CD4-positive, alpha-beta T cell treated with Interleukin-15 for 1 hour (primary cell): ENCODE measurements at regions not wholly inside any gene's neighbourhood (a gene's known extent, or its start where the extent isn't known, plus 50 kb on each side); places are given as distances from the start of the nearest gene placed in this dataset.

ENCODE experiments used
- DNase-seq: peaks from one replicate; pipeline ENCODE4 v3.0.0-alpha.2; 2020

- DNase-seq: no peak
Observed at GRCh38 chr3:157700405-157700804, 197.2 kb upstream of the VEPH1 start.

- no peak for DNase-seq
Observed at GRCh38 chr3:157695586-157695985, 192.4 kb upstream of the VEPH1 start.

- DNase-seq: no peak
Observed at GRCh38 chr3:157695103-157695502, 191.9 kb upstream of the VEPH1 start.

- no peak for DNase-seq
Observed at GRCh38 chr3:157693762-157694161, 190.5 kb upstream of the VEPH1 start.

- DNase-seq: no peak
Observed at GRCh38 chr3:157692468-157692867, 189.3 kb upstream of the VEPH1 start.

GRCh38 chr3:157683668-157684067 is 180.5 kb upstream of the VEPH1 start:
- DNase-seq: no peak

- DNase-seq: no peak
Observed at GRCh38 chr3:157672061-157672460, 168.8 kb upstream of the VEPH1 start.

GRCh38 chr3:157671656-157672055 is 168.4 kb upstream of the VEPH1 start:
- DNase-seq: no peak

GRCh38 chr3:157669416-157669815 is 166.2 kb upstream of the VEPH1 start:
- no peak for DNase-seq

- DNase-seq: no peak
Observed at GRCh38 chr3:157667493-157667892, 164.3 kb upstream of the VEPH1 start.

GRCh38 chr3:157662171-157662570 is 159.0 kb upstream of the VEPH1 start:
- DNase-seq: no peak

GRCh38 chr3:157660847-157661246 is 157.6 kb upstream of the VEPH1 start:
- DNase-seq: no peak

- DNase-seq: no peak
Observed at GRCh38 chr3:157652366-157652765, 149.2 kb upstream of the VEPH1 start.

- DNase-seq: no peak
Observed at GRCh38 chr3:157650699-157651098, 147.5 kb upstream of the VEPH1 start.

GRCh38 chr3:157650172-157650571 is 147.0 kb upstream of the VEPH1 start:
- no peak for DNase-seq

- DNase-seq: no peak
Observed at GRCh38 chr3:157649511-157649910, 146.3 kb upstream of the VEPH1 start.

GRCh38 chr3:157647820-157648219 is 144.6 kb upstream of the VEPH1 start:
- DNase-seq: no peak

- no peak for DNase-seq
Observed at GRCh38 chr3:157639756-157640426, 136.7 kb upstream of the VEPH1 start.

GRCh38 chr3:157637866-157638265 is 134.7 kb upstream of the VEPH1 start:
- no peak for DNase-seq

GRCh38 chr3:157633241-157633640 is 130.0 kb upstream of the VEPH1 start:
- DNase-seq: no peak

GRCh38 chr3:157632075-157632474 is 128.9 kb upstream of the VEPH1 start:
- DNase-seq: no peak

- no peak for DNase-seq
Observed at GRCh38 chr3:157631478-157631877, 128.3 kb upstream of the VEPH1 start.

- no peak for DNase-seq
Observed at GRCh38 chr3:157626817-157627216, 123.6 kb upstream of the VEPH1 start.

GRCh38 chr3:157624801-157625200 is 121.6 kb upstream of the VEPH1 start:
- no peak for DNase-seq

GRCh38 chr3:157618886-157619285 is 115.7 kb upstream of the VEPH1 start:
- DNase-seq: no peak
